Brain pericyte (primary cell): ENCODE measurements at regions not wholly inside any gene's neighbourhood (a gene's known extent, or its start where the extent isn't known, plus 50 kb on each side); places are given as distances from the start of the nearest gene placed in this dataset.

Source experiments
- DNase-seq: peaks from one replicate; pipeline ENCODE4 v3.0.0-alpha.2; 2012; ENCODE audit warnings: low read depth, low spot score

- no peak for DNase-seq
These were observed 404.5 kb downstream of the LRFN5 start for GRCh38 chr14:42011221-42011620.

GRCh38 chr14:42004321-42004720 lies 397.6 kb downstream of the LRFN5 start:
- DNase-seq = no peak

GRCh38 chr14:42002141-42002540 lies 395.5 kb downstream of the LRFN5 start:
- no peak for DNase-seq

GRCh38 chr14:42001431-42001830 lies 394.8 kb downstream of the LRFN5 start:
- DNase-seq = no peak

GRCh38 chr14:42000450-42000849 lies 393.8 kb downstream of the LRFN5 start:
- no peak for DNase-seq

- DNase-seq = no peak
These were observed 387.0 kb downstream of the LRFN5 start for GRCh38 chr14:41993687-41994086.

GRCh38 chr14:41986700-41987099 lies 380.0 kb downstream of the LRFN5 start:
- DNase-seq = no peak

- DNase-seq = no peak
These were observed 379.5 kb downstream of the LRFN5 start for GRCh38 chr14:41986083-41986645.

- no peak for DNase-seq
These were observed 366.5 kb downstream of the LRFN5 start for GRCh38 chr14:41973178-41973577.

- DNase-seq = no peak
These were observed 365.9 kb downstream of the LRFN5 start for GRCh38 chr14:41972531-41972930.

GRCh38 chr14:41960281-41960680 lies 353.6 kb downstream of the LRFN5 start:
- DNase-seq = no peak

GRCh38 chr14:41957459-41957858 lies 350.8 kb downstream of the LRFN5 start:
- no peak for DNase-seq
